Astrocyte (in vitro differentiated cells and primary cell): ENCODE measurements at regions not wholly inside any gene's neighbourhood (a gene's known extent, or its start where the extent isn't known, plus 50 kb on each side); places are given as distances from the start of the nearest gene placed in this dataset.

Experiments
- CTCF ChIP-seq: IDR thresholded peaks from 2 replicates; pipeline ENCODE4 v1.5.1; 2011; ENCODE audit warnings: low read depth, mild to moderate bottlenecking, inconsistent platforms, low read length, moderate library complexity; ENCODE audit not compliant: insufficient read depth
- EZH2 ChIP-seq: IDR thresholded peaks from 2 replicates; pipeline ENCODE4 v1.6.1; 2012; ENCODE audit warnings: mild to moderate bottlenecking, low read length, inconsistent platforms; ENCODE audit not compliant: insufficient read depth

- TF ChIP-seq CTCF (no peak), EZH2 (no peak)
Measured at GRCh38 chr1:73100216-73100615, 817.9 kb upstream of the NEGR1 start.
